ENCODE measurements at regions not wholly inside any gene's neighbourhood (a gene's known extent, or its start where the extent isn't known, plus 50 kb on each side); places are given as distances from the start of the nearest gene placed in this dataset.

GRCh38 chr6:105968603-105969333 is 117.4 kb upstream of the PRDM1 start:
- intact Hi-C loops (cut with DNase I) = no loop called here
- Histone ChIP-seq H3K4me1 (no peaks in the 10 kb centered on the region), H3K9me3 (no peaks in the 10 kb centered on the region), H3K27me3 (no peaks in the 10 kb centered on the region), H3K27ac (no peak overlapping the region), H3K36me3 (no peaks in the 10 kb centered on the region), H3K4me3 (replicated peaks in 1 of 3) (no peak overlapping the region)
- WGBS, 2 donors = 82 to 84% methylated on average over 2 of the region's 2 CpGs
- no peak for DNase-seq
- TF ChIP-seq POLR2A (IDR thresholded peaks at IDR 0.05) = no peak
- TF ChIP-seq CTCF (IDR thresholded peaks at IDR 0.05) = no peak

- Histone ChIP-seq H3K27me3 (no peaks in the 10 kb centered on the region), H3K4me1 (no peaks in the 10 kb centered on the region), H3K36me3 (no peaks in the 10 kb centered on the region), H3K27ac (no peak overlapping the region), H3K4me3 (replicated peaks in 1 of 3) (no peak overlapping the region), H3K9me3 (no peaks in the 10 kb centered on the region)
- no peak for DNase-seq
- intact Hi-C loops (cut with DNase I) = no loop called here
- no peak for TF ChIP-seq CTCF (IDR thresholded peaks at IDR 0.05)
- no peak for TF ChIP-seq POLR2A (IDR thresholded peaks at IDR 0.05)
- WGBS, 2 donors = 93 to 94% methylated on average over 9 of the region's 9 CpGs
Measured at GRCh38 chr6:105967917-105968602, 118.1 kb upstream of the PRDM1 start.

- no peaks in the 10 kb centered on the region for H3K36me3 ChIP-seq
- no peaks in the 10 kb centered on the region for H3K9me3 ChIP-seq
- no peak for DNase-seq
- intact Hi-C loops (cut with DNase I) = no loop called here
- no peak overlapping the region for H3K4me3 ChIP-seq (replicated peaks in 1 of 3)
- 100% methylated on average over 1 of the region's 1 CpG for WGBS, 2 donors
- no peaks in the 10 kb centered on the region for H3K4me1 ChIP-seq
- TF ChIP-seq POLR2A (IDR thresholded peaks at IDR 0.05) (no peak), CTCF (IDR thresholded peaks at IDR 0.05) (no peak)
- H3K27ac ChIP-seq = no peak overlapping the region
- H3K27me3 ChIP-seq = no peaks in the 10 kb centered on the region
Measured at GRCh38 chr6:105966481-105966880, 119.7 kb upstream of the PRDM1 start.

GRCh38 chr6:105964979-105965760 is 121.0 kb upstream of the PRDM1 start:
- WGBS, 2 donors = 80 to 87% methylated on average over 4 of the region's 4 CpGs
- no peaks in the 10 kb centered on the region for H3K4me1 ChIP-seq
- TF ChIP-seq CTCF (IDR thresholded peaks at IDR 0.05) (no peak), POLR2A (IDR thresholded peaks at IDR 0.05) (no peak)

More at GRCh38 chr6:105964979-105965760, 121.0 kb upstream of the PRDM1 start:
- H3K27me3 ChIP-seq = no peaks in the 10 kb centered on the region
- no peaks in the 10 kb centered on the region for H3K9me3 ChIP-seq
- no peak for DNase-seq
- no peaks in the 10 kb centered on the region for H3K36me3 ChIP-seq
- H3K27ac ChIP-seq = no peak overlapping the region
- no peak overlapping the region for H3K4me3 ChIP-seq (replicated peaks in 1 of 3)
- intact Hi-C loops (cut with DNase I) = no loop called here

All from thyroid gland (tissue), 4 donors.